ENCODE measurements at regions not wholly inside any gene's neighbourhood (a gene's known extent, or its start where the extent isn't known, plus 50 kb on each side); places are given as distances from the start of the nearest gene placed in this dataset.

GRCh38 chr15:79526376-79526775 lies 94.2 kb downstream of the MINAR1 start:
- Histone ChIP-seq H3K9me3 (ENCODE audit: control insufficient read depth, insufficient read depth, low read depth, low read length) (no peaks in the 10 kb centered on the region), H3K4me1 (ENCODE audit: control insufficient read depth, insufficient read depth, low read length) (peaks cover 13% of the 10 kb centered on the region), H3K27ac (ENCODE audit: extremely low read depth, low read depth, low read length) (no peak overlapping the region), H3K4me3 (ENCODE audit: low read depth, low read length) (no peak overlapping the region), H3K36me3 (ENCODE audit: control insufficient read depth in 2 of 2, insufficient read depth in 1 of 2, low read length in 2 of 2) (no peaks in the 10 kb centered on the region)
- ChIA-PET POLR2A (no interaction called here), CTCF (interaction anchor here (0.7 kb wide), 1 partner anchor 70 kb away, joined by 3 read pairs; no protein-coding TSS in a partner anchor)
- no peak for TF ChIP-seq ZNF114 (tag by site-specific recombination; IDR thresholded peaks at IDR 0.05)
- TF ChIP-seq ZSCAN23 (tag by site-specific recombination; IDR thresholded peaks at IDR 0.05) = no peak
- TF ChIP-seq ZNF140 (tag by site-specific recombination; IDR thresholded peaks at IDR 0.05) = no peak
- no peak for TF ChIP-seq OSR2 (tag by site-specific recombination; IDR thresholded peaks at IDR 0.05)
- no peak for TF ChIP-seq ZNF423 (tag by site-specific recombination; IDR thresholded peaks at IDR 0.05)
- TF ChIP-seq ZNF341 (tag by site-specific recombination; IDR thresholded peaks at IDR 0.05; ENCODE audit: low read depth) = no peak
- TF ChIP-seq SP3 (tag by site-specific recombination; IDR thresholded peaks at IDR 0.05) = no peak
- no peak for TF ChIP-seq ZSCAN30 (tag by site-specific recombination; IDR thresholded peaks at IDR 0.05)
- no peak for TF ChIP-seq ZNF311 (tag by site-specific recombination; IDR thresholded peaks at IDR 0.05; ENCODE audit: borderline replicate concordance)
- TF ChIP-seq, protein P1, sequence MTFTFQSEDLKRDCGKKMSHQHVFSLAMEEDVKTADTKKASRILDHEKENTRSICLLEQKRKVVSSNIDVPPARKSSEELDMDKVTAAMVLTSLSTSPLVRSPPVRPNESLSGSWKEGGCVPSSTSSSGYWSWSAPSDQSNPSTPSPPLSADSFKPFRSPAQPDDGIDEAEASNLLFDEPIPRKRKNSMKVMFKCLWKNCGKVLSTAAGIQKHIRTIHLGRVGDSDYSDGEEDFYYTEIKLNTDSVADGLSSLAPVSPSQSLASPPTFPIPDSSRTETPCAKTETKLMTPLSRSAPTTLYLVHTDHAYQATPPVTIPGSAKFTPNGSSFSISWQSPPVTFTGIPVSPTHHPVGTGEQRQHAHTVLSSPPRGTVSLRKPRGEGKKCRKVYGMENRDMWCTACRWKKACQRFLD (tag by site-specific recombination; IDR thresholded peaks at IDR 0.05) = no peak
- no peak for TF ChIP-seq TCF7L2 (IDR thresholded peaks at IDR 0.05; ENCODE audit: borderline replicate concordance, low read depth, low read length)
- no peak for TF ChIP-seq ZNF133 (tag by site-specific recombination; IDR thresholded peaks at IDR 0.05)
- no peak for TF ChIP-seq ZNF707 (tag by site-specific recombination; IDR thresholded peaks at IDR 0.05)
- no peak for TF ChIP-seq ZNF514 (tag by site-specific recombination; IDR thresholded peaks at IDR 0.05)

DNA sequence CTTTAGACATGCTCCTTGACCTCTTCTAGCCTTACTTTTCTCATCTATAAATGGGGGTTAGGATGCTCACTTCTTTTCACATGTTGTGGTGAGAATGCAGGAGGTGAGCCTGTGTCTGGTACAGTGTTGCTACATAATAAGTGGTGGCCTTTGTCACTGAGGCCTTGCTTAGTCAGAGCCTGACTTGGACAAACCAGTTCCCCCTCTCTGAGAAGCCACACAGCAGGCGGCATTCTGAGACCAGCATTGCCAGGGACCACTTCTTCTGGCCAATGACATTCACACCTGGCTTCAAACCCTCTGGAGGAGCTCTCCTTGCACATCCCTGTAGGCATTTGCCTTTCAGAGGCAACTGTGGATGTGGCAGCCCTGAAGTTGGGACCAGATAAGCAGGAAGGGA lies 95.7 kb downstream of the MINAR1 start:
- CTCF ChIA-PET = no interaction called here
- no peak overlapping the region for H3K27ac ChIP-seq (ENCODE audit: extremely low read depth, low read depth, low read length)
- peaks cover 13% of the 10 kb centered on the region for H3K4me1 ChIP-seq (ENCODE audit: control insufficient read depth, insufficient read depth, low read length)
- no peak overlapping the region for H3K4me3 ChIP-seq (ENCODE audit: low read depth, low read length)
- H3K9me3 ChIP-seq (ENCODE audit: control insufficient read depth, insufficient read depth, low read depth, low read length) = no peaks in the 10 kb centered on the region
- POLR2A ChIA-PET = no interaction called here
- no peaks in the 10 kb centered on the region for H3K36me3 ChIP-seq (ENCODE audit: control insufficient read depth in 2 of 2, insufficient read depth in 1 of 2, low read length in 2 of 2)
- TF ChIP-seq ZNF488 (tag by site-specific recombination; IDR thresholded peaks at IDR 0.05) (no peak), TRIM28 (IDR thresholded peaks at IDR 0.05; ENCODE audit: borderline replicate concordance, low read length) (no peak), KLF1 (tag by site-specific recombination; IDR thresholded peaks at IDR 0.05) (no peak), ZNF274 (IDR thresholded peaks at IDR 0.05; ENCODE audit: low read length) (no peak), ZNF274 (tag by site-specific recombination; IDR thresholded peaks at IDR 0.05; ENCODE audit: borderline replicate concordance) (no peak), ZEB2 (tag by site-specific recombination; IDR thresholded peaks at IDR 0.05) (no peak), SALL2 (tag by site-specific recombination; IDR thresholded peaks at IDR 0.05; ENCODE audit: borderline replicate concordance) (no peak), GFI1B (tag by site-specific recombination; IDR thresholded peaks at IDR 0.05) (no peak), BCL11B (tag by site-specific recombination; IDR thresholded peaks at IDR 0.05; ENCODE audit: low read depth) (no peak), ZNF221 (tag by site-specific recombination; IDR thresholded peaks at IDR 0.05; ENCODE audit: borderline replicate concordance) (no peak), TCF7L2 (IDR thresholded peaks at IDR 0.05; ENCODE audit: borderline replicate concordance, low read depth, low read length) (no peak), ZFP41 (tag by site-specific recombination; IDR thresholded peaks at IDR 0.05; ENCODE audit: borderline replicate concordance) (no peak), ZNF350 (tag by site-specific recombination; IDR thresholded peaks at IDR 0.05) (no peak), ZFP3 (tag by site-specific recombination; IDR thresholded peaks at IDR 0.05; ENCODE audit: low read depth) (no peak), ZBTB21 (tag by site-specific recombination; IDR thresholded peaks at IDR 0.05) (no peak), PATZ1 (tag by site-specific recombination; IDR thresholded peaks at IDR 0.05) (no peak)
- TF ChIP-seq, protein P2, sequence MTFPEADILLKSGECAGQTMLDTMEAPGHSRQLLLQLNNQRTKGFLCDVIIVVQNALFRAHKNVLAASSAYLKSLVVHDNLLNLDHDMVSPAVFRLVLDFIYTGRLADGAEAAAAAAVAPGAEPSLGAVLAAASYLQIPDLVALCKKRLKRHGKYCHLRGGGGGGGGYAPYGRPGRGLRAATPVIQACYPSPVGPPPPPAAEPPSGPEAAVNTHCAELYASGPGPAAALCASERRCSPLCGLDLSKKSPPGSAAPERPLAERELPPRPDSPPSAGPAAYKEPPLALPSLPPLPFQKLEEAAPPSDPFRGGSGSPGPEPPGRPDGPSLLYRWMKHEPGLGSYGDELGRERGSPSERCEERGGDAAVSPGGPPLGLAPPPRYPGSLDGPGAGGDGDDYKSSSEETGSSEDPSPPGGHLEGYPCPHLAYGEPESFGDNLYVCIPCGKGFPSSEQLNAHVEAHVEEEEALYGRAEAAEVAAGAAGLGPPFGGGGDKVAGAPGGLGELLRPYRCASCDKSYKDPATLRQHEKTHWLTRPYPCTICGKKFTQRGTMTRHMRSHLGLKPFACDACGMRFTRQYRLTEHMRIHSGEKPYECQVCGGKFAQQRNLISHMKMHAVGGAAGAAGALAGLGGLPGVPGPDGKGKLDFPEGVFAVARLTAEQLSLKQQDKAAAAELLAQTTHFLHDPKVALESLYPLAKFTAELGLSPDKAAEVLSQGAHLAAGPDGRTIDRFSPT (tag by site-specific recombination; IDR thresholded peaks at IDR 0.05) = no peak
- TF ChIP-seq, protein P3, sequence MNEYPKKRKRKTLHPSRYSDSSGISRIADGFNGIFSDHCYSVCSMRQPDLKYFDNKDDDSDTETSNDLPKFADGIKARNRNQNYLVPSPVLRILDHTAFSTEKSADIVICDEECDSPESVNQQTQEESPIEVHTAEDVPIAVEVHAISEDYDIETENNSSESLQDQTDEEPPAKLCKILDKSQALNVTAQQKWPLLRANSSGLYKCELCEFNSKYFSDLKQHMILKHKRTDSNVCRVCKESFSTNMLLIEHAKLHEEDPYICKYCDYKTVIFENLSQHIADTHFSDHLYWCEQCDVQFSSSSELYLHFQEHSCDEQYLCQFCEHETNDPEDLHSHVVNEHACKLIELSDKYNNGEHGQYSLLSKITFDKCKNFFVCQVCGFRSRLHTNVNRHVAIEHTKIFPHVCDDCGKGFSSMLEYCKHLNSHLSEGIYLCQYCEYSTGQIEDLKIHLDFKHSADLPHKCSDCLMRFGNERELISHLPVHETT (tag by site-specific recombination; IDR thresholded peaks at IDR 0.05) = no peak
